ENCODE measurements at regions not wholly inside any gene's neighbourhood (a gene's known extent, or its start where the extent isn't known, plus 50 kb on each side); places are given as distances from the start of the nearest gene placed in this dataset.

- H3K4me3 ChIP-seq, result no peak overlapping the region
- intact Hi-C loops (cut with DNase I), result no loop called here
- no peaks in the 10 kb centered on the region for H3K4me1 ChIP-seq
- H3K9me3 ChIP-seq, result no peaks in the 10 kb centered on the region
- no peaks in the 10 kb centered on the region for H3K36me3 ChIP-seq
- no peak overlapping the region for H3K27ac ChIP-seq
- no peaks in the 10 kb centered on the region for H3K27me3 ChIP-seq
- DNase-seq (no peak), ATAC-seq (peak in 1 of 4 donors; percentile 14)
- TF ChIP-seq POLR2A (IDR thresholded peaks at IDR 0.05) (no peak), CTCF (IDR thresholded peaks at IDR 0.05) (no peak)
- no CpG with 5 or more reads among the region's 11 CpGs for WGBS (ENCODE audit: insufficient coverage, low coverage, low lambda C conversion rate, missing lambda C conversion rate)
These were observed 234.2 kb upstream of the EXOC2 start for GRCh38 chr6:927157-927556.

- no peaks in the 10 kb centered on the region for H3K9me3 ChIP-seq
- no peak for DNase-seq
- H3K27me3 ChIP-seq, result no peaks in the 10 kb centered on the region
- TF ChIP-seq POLR2A (IDR thresholded peaks at IDR 0.05) (no peak), CTCF (IDR thresholded peaks at IDR 0.05) (no peak)
- ATAC-seq, result no peak
- no peak overlapping the region for H3K27ac ChIP-seq
- H3K4me1 ChIP-seq, result no peaks in the 10 kb centered on the region
- H3K4me3 ChIP-seq, result no peak overlapping the region
- intact Hi-C loops (cut with DNase I), result no loop called here
- H3K36me3 ChIP-seq, result no peaks in the 10 kb centered on the region
- no CpG with 5 or more reads among the region's 2 CpGs for WGBS (ENCODE audit: insufficient coverage, low coverage, low lambda C conversion rate, missing lambda C conversion rate)
These were observed 232.8 kb upstream of the EXOC2 start for GRCh38 chr6:925656-926213.

- intact Hi-C loops (cut with DNase I), result no loop called here
- 83% methylated on average over 3 of the region's 9 CpGs for WGBS (ENCODE audit: insufficient coverage, low coverage, low lambda C conversion rate, missing lambda C conversion rate)
- H3K9me3 ChIP-seq, result no peaks in the 10 kb centered on the region
- DNase-seq (no peak), ATAC-seq (no peak)
- no peak for TF ChIP-seq CTCF (IDR thresholded peaks at IDR 0.05)
- no peak for TF ChIP-seq POLR2A (IDR thresholded peaks at IDR 0.05)
- no peak overlapping the region for H3K4me3 ChIP-seq
- H3K27me3 ChIP-seq, result no peaks in the 10 kb centered on the region
- H3K4me1 ChIP-seq, result no peaks in the 10 kb centered on the region
- no peak overlapping the region for H3K27ac ChIP-seq
- H3K36me3 ChIP-seq, result no peaks in the 10 kb centered on the region
These were observed 231.7 kb upstream of the EXOC2 start for GRCh38 chr6:924661-925060.

GRCh38 chr6:921400-921799 is 228.5 kb upstream of the EXOC2 start:
- WGBS (ENCODE audit: insufficient coverage, low coverage, low lambda C conversion rate, missing lambda C conversion rate), result 79% methylated on average over 4 of the region's 4 CpGs
- DNase-seq (no peak), ATAC-seq (no peak)
- Histone ChIP-seq H3K4me3 (no peak overlapping the region), H3K27me3 (no peaks in the 10 kb centered on the region), H3K27ac (no peak overlapping the region), H3K4me1 (no peaks in the 10 kb centered on the region), H3K36me3 (no peaks in the 10 kb centered on the region), H3K9me3 (no peaks in the 10 kb centered on the region)
- no peak for TF ChIP-seq POLR2A (IDR thresholded peaks at IDR 0.05)
- TF ChIP-seq CTCF (IDR thresholded peaks at IDR 0.05), result no peak
- intact Hi-C loops (cut with DNase I), result no loop called here

GRCh38 chr6:920512-920911 is 227.6 kb upstream of the EXOC2 start:
- H3K27ac ChIP-seq, result no peak overlapping the region
- no peak for TF ChIP-seq CTCF (IDR thresholded peaks at IDR 0.05)
- DNase-seq (no peak), ATAC-seq (no peak)
- intact Hi-C loops (cut with DNase I), result no loop called here
- no peaks in the 10 kb centered on the region for H3K4me1 ChIP-seq
- no peaks in the 10 kb centered on the region for H3K9me3 ChIP-seq
- no peaks in the 10 kb centered on the region for H3K36me3 ChIP-seq
- H3K4me3 ChIP-seq, result no peak overlapping the region
- 71% methylated on average over 3 of the region's 9 CpGs for WGBS (ENCODE audit: insufficient coverage, low coverage, low lambda C conversion rate, missing lambda C conversion rate)
- no peaks in the 10 kb centered on the region for H3K27me3 ChIP-seq
